B cell (primary cell): ENCODE measurements at regions not wholly inside any gene's neighbourhood (a gene's known extent, or its start where the extent isn't known, plus 50 kb on each side); places are given as distances from the start of the nearest gene placed in this dataset.

ENCODE experiments used
- ATAC-seq: fragments of 200-7000 bp; cut with Tn5 transposase; one replicate; pipeline ENCODE4 v1.10.0; 2021; ENCODE audit warnings: low read depth, mild to moderate bottlenecking, moderate number of reproducible peaks, moderate library complexity
- CTCF ChIA-PET: fragments of 350-600 bp; sonication (Branson Sonifier 250); formaldehyde crosslinking; loops from one replicate; lab custom pipeline; 2021; ENCODE audit warnings: antibody characterized with exemption, inconsistent platforms; lab: Charles Lee
- POLR2A ChIA-PET: fragments of 350-600 bp; sonication (Branson Sonifier 250); formaldehyde crosslinking; loops from one replicate; lab custom pipeline; 2021; ENCODE audit warnings: antibody characterized with exemption; lab: Charles Lee
- DNase-seq: peaks from one replicate; pipeline ENCODE4 v3.0.0; 2013
- H2AFZ ChIP-seq: 2 replicates; pipeline ENCODE4 v1.6.1; 2012; ENCODE audit warnings: mild to moderate bottlenecking, low read depth, low read length; ENCODE audit not compliant: insufficient read depth, poor library complexity, severe bottlenecking
- H3K27ac ChIP-seq, 2 donors: 1 replicate in 1 of 2; 2 replicates in 1 of 2; pipeline ENCODE4 v1.5.1; 2012 to 2013; ENCODE audit warnings: low read length in 2 of 2, mild to moderate bottlenecking in 2 of 2, moderate library complexity in 1 of 2
- H3K27me3 ChIP-seq, 4 experiments: fragments of 200-600 bp in 1 of 4; sonication (generic) in 1 of 4; replicated peaks in 1 of 4; 1 replicate in 2 of 4; 2 replicates in 2 of 4; pipeline versions ENCODE4 v1.6.1 to v1.7.0; 2013 to 2016; ENCODE audit warnings: low read length in 3 of 4, mild to moderate bottlenecking in 2 of 4, mixed read lengths in 1 of 4, moderate library complexity in 1 of 4; ENCODE audit not compliant: insufficient read depth in 4 of 4, control insufficient read depth in 3 of 4; ENCODE audit errors: control extremely low read depth in 1 of 4
- H3K36me3 ChIP-seq, 2 experiments: replicated peaks in 1 of 2; 1 replicate in 1 of 2; 2 replicates in 1 of 2; pipeline versions ENCODE4 v1.6.1 to v1.7.1; 2013; ENCODE audit warnings: low read length in 1 of 2; ENCODE audit not compliant: insufficient read depth in 2 of 2, control insufficient read depth in 1 of 2; ENCODE audit errors: control extremely low read depth in 1 of 2, extremely low read depth in 1 of 2
- H3K4me1 ChIP-seq, 2 donors: fragments of 200-600 bp in 1 of 2; sonication (generic) in 1 of 2; 1 replicate in 1 of 2; 2 replicates in 1 of 2; pipeline versions ENCODE4 v1.5.1 to v1.6.1; 2013 to 2017; ENCODE audit warnings: low read length in 2 of 2; ENCODE audit not compliant: control insufficient read depth in 2 of 2, insufficient read depth in 2 of 2
- H3K4me2 ChIP-seq: replicated peaks from 2 replicates; pipeline ENCODE3; 2012; ENCODE audit warnings: mild to moderate bottlenecking, low read depth, low read length; ENCODE audit not compliant: poor library complexity, severe bottlenecking
- H3K4me3 ChIP-seq, 5 experiments: fragments of 200-600 bp in 1 of 5; sonication (generic) in 1 of 5; 1 replicate in 3 of 5; 2 replicates in 2 of 5; pipeline versions ENCODE4 v1.5.1 to v1.7.0; 2011 to 2016; ENCODE audit warnings: low read length in 4 of 5, mild to moderate bottlenecking in 4 of 5, low read depth in 2 of 5, control low read depth in 1 of 5, moderate library complexity in 1 of 5; ENCODE audit not compliant: insufficient read depth in 1 of 5; ENCODE audit errors: control extremely low read depth in 1 of 5, extremely low read depth in 1 of 5
- H3K79me2 ChIP-seq: fragments of 200-600 bp; sonication (generic); one replicate; pipeline ENCODE4 v1.6.0; 2016; ENCODE audit warnings: low read length; ENCODE audit not compliant: control insufficient read depth, insufficient read depth
- H3K9ac ChIP-seq: fragments of 200-600 bp; sonication (generic); 2 replicates; pipeline ENCODE4 v1.6.1; 2017; ENCODE audit warnings: mild to moderate bottlenecking, low read length, moderate library complexity
- H3K9me3 ChIP-seq, 3 donors: one replicate each; pipeline versions ENCODE4 v1.6.1 to v1.7.1; 2013; ENCODE audit warnings: low read length in 2 of 3; ENCODE audit not compliant: control insufficient read depth in 2 of 3, insufficient read depth in 1 of 3; ENCODE audit errors: control extremely low read depth in 1 of 3
- H4K20me1 ChIP-seq: 2 replicates; pipeline ENCODE4 v1.6.0; 2012; ENCODE audit warnings: mild to moderate bottlenecking, low read length; ENCODE audit not compliant: insufficient read depth, control insufficient read depth, poor library complexity, severe bottlenecking
- H3K27ac Mint-ChIP-seq: one replicate; pipeline ENCODE4 v1.8.0; 2021; ENCODE audit warnings: mixed read lengths
- H3K27me3 Mint-ChIP-seq: one replicate; pipeline ENCODE4 v1.8.0; 2021; ENCODE audit warnings: mixed read lengths
- H3K4me1 Mint-ChIP-seq: one replicate; pipeline ENCODE4 v1.8.0; 2021; ENCODE audit warnings: mixed read lengths
- H3K4me3 Mint-ChIP-seq: one replicate; pipeline ENCODE4 v1.8.0; 2021; ENCODE audit warnings: mixed read lengths
- H3K9me3 Mint-ChIP-seq: one replicate; pipeline ENCODE4 v1.8.0; 2022; ENCODE audit warnings: mixed read lengths; ENCODE audit not compliant: insufficient read depth
- EZH2 ChIP-seq: IDR thresholded peaks from 2 replicates; pipeline ENCODE4 v1.6.1; 2012; ENCODE audit warnings: borderline replicate concordance, low read depth, mild to moderate bottlenecking, moderate library complexity, low read length; ENCODE audit not compliant: insufficient read depth, poor library complexity, severe bottlenecking
- WGBS: methylation state at CpG from one replicate; pipeline ENCODE4 v1.1.5; 2013; ENCODE audit warnings: missing lambda C conversion rate; ENCODE audit not compliant: insufficient coverage; 5-methylcytosine and 5-hydroxymethylcytosine counted together
- intact Hi-C: fragments of 100-400 bp; cut with micrococcal nuclease; formaldehyde crosslinking; loops from one replicate; pipeline ENCODE4 v1.10.0; 2022
- TF ChIP-seq, protein P1 (sequence below): fragments of 200-600 bp; IDR thresholded peaks from one replicate; pipeline ENCODE4 v1.8.0; 2022; ENCODE audit warnings: antibody characterized with exemption, mild to moderate bottlenecking

DNA sequence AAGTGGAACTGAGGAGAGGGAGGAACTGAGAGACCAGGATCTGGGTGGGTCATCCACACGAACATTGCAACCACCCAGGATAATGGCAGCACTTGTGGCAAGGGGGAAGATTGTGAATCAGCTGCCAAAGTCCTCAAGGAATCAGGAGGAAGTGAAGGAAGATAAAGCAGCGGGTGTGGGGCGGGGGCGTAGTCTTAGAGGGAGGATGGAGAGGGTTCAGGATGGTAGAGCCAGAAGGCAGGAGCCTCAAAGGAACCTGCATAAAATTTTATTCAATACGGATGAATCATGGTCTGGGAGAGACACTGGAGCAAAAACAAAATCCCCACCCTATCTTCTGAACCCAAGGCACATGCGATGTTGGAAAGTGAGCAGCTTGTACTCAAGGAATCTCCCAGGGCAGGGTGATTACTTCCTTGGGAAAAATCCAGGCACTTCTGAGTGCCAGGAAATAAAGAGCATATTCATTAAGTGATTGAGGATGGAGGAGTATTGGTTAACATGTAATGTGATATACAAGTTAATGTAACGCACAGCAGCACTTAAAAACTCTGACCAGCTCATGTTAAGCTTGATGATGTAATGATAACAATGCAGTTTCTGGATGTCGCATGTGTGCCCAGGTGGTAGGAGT lies 82.0 kb upstream of the B3GAT2 start:
- intact Hi-C loops, result no loop called here
- TF ChIP-seq, protein P1, sequence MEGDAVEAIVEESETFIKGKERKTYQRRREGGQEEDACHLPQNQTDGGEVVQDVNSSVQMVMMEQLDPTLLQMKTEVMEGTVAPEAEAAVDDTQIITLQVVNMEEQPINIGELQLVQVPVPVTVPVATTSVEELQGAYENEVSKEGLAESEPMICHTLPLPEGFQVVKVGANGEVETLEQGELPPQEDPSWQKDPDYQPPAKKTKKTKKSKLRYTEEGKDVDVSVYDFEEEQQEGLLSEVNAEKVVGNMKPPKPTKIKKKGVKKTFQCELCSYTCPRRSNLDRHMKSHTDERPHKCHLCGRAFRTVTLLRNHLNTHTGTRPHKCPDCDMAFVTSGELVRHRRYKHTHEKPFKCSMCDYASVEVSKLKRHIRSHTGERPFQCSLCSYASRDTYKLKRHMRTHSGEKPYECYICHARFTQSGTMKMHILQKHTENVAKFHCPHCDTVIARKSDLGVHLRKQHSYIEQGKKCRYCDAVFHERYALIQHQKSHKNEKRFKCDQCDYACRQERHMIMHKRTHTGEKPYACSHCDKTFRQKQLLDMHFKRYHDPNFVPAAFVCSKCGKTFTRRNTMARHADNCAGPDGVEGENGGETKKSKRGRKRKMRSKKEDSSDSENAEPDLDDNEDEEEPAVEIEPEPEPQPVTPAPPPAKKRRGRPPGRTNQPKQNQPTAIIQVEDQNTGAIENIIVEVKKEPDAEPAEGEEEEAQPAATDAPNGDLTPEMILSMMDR, result no peak
- TF ChIP-seq EZH2, result no peak
- Histone ChIP-seq H3K27me3 (peaks cover 0 to 11% (median 0%) of the 10 kb centered on the region in 4 experiments), H2AFZ (no peak overlapping the region), H4K20me1 (no peaks in the 10 kb centered on the region), H3K79me2 (no peaks in the 10 kb centered on the region), H3K9ac (no peak overlapping the region), H3K4me1 (no peaks in the 10 kb centered on the region), H3K4me3 (no peak overlapping the region), H3K4me2 (no peak overlapping the region), H3K9me3 (peaks cover 0 to 3% (median 0%) of the 10 kb centered on the region in 3 donors), H3K27ac (no peak overlapping the region), H3K36me3 (no peaks in the 10 kb centered on the region)
- 88% methylated on average over 4 of the region's 8 CpGs for WGBS
- Mint-ChIP-seq H3K9me3 (no peaks in the 10 kb centered on the region), H3K4me1 (no peaks in the 10 kb centered on the region), H3K27me3 (peaks cover 15% of the 10 kb centered on the region), H3K27ac (no peak overlapping the region), H3K4me3 (no peak overlapping the region)
- DNase-seq (no peak), ATAC-seq (no peak)
- ChIA-PET POLR2A (no interaction called here), CTCF (no interaction called here)

DNA sequence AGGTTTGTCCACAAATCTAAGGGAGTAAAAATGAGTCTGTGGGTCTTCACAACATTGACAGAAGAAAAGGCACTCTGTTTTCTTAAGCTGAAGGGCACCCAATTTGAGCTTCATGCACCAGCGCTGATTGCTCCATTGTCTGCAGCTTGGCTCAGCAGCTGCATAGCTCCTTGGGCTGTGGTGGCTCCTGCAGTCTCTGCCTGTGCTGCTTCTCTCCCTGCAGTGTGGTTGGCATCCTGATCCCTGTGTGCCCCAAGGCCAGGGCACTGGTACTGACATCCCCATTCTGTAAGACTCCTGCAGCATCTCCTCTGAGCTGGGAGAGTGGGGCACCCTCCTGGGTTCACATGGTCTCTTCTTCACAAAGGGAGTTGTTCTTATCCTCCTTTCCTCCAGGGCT lies 83.2 kb upstream of the B3GAT2 start:
- 89% methylated on average over 1 of the region's 1 CpG for WGBS
- no peak for ATAC-seq
- H3K9ac ChIP-seq, result no peak overlapping the region

More for the DNA sequence above, 83.2 kb upstream of the B3GAT2 start:
- H3K9me3 ChIP-seq, result peaks cover 0 to 3% (median 0%) of the 10 kb centered on the region in 3 donors
- CTCF ChIA-PET, result no interaction called here
- intact Hi-C loops, result no loop called here
- Mint-ChIP-seq H3K4me3 (no peak overlapping the region), H3K4me1 (no peaks in the 10 kb centered on the region), H3K9me3 (no peaks in the 10 kb centered on the region), H3K27ac (no peak overlapping the region), H3K27me3 (peaks cover 15% of the 10 kb centered on the region)
- POLR2A ChIA-PET, result no interaction called here
- no peak overlapping the region for H3K4me3 ChIP-seq
- peaks cover 0 to 10% (median 0%) of the 10 kb centered on the region in 4 experiments for H3K27me3 ChIP-seq
- no peaks in the 10 kb centered on the region for H3K36me3 ChIP-seq
- H3K4me2 ChIP-seq, result no peak overlapping the region
- no peak overlapping the region for H2AFZ ChIP-seq
- no peaks in the 10 kb centered on the region for H4K20me1 ChIP-seq
- no peaks in the 10 kb centered on the region for H3K4me1 ChIP-seq
- H3K27ac ChIP-seq, result no peak overlapping the region
- no peaks in the 10 kb centered on the region for H3K79me2 ChIP-seq
- DNase-seq, result no peak
- TF ChIP-seq, protein P1, result no peak
- TF ChIP-seq EZH2, result no peak
